KOPT-K1 (cell line): ENCODE measurements at regions not wholly inside any gene's neighbourhood (a gene's known extent, or its start where the extent isn't known, plus 50 kb on each side); places are given as distances from the start of the nearest gene placed in this dataset.
"Not testable (repeated sequence)": the region's sequence is repeated elsewhere in the genome, so short reads cannot be mapped to it uniquely, and the experiment has no call there.

ENCODE experiments used
- H3K27ac ChIP-seq: fragments of 200-600 bp; sonication (generic); 2 replicates; pipeline ENCODE4 v1.5.1; 2016; ENCODE audit warnings: antibody characterized with exemption, mild to moderate bottlenecking, low read depth, low read length; ENCODE audit not compliant: poor library complexity, severe bottlenecking
- H3K36me3 ChIP-seq: fragments of 200-600 bp; sonication (generic); 2 replicates; pipeline ENCODE4 v1.5.1; 2017; ENCODE audit warnings: antibody characterized with exemption, mild to moderate bottlenecking, low read length, moderate library complexity; ENCODE audit not compliant: insufficient read depth
- H3K9me3 ChIP-seq: fragments of 200-600 bp; sonication (generic); 2 replicates; pipeline ENCODE4 v1.5.1; 2017; ENCODE audit warnings: antibody characterized with exemption, low read length, mild to moderate bottlenecking; ENCODE audit not compliant: insufficient read depth, poor library complexity, severe bottlenecking

DNA sequence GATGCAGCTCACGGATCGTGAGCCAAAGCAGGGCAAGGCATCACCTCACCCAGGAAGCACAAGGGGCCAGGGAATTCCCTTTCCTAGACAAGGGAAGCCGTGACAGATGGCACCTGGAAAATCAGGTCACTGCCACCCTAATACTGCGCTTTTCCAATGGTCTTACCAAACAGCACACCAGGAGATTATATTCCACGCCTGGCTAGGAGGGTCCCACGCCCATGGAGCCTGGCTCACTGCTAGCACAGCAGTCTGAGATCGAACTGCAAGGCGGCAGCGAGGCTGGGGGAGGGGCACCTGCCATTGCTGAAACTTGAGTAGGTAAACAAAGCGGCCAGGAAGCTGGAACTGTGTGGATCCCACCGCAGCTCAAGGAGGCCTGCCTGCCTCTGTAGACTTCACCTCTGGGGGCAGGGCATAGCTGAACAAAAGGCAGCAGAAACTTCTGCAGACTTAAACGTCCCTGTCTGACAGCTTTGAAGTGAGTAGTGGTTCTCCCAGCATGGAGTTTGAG is 205.2 kb upstream of the GRIK2 start:
- not testable (repeated sequence) for H3K9me3 ChIP-seq, H3K36me3 ChIP-seq, H3K27ac ChIP-seq

DNA sequence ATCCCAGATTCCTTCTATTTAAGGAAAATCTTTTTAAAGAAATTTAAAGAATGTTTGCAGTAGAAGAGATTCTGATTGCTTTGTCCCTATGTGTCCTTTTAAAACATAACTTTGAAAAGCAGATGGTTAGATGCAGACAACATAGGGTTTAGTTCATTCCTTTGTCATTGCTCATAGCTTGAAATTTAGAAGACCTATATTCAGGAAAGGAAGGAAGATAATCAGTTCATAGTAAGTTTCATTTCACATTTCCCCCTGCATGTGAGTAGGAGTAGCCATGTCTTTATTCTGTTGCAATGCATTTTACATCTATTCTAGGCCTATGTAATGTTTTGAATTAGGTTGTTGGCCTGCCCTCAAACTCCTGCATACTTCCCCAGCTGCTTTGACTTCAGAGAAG is 197.9 kb upstream of the GRIK2 start:
- no peaks in the 10 kb centered on the region for H3K9me3 ChIP-seq
- no peaks in the 10 kb centered on the region for H3K36me3 ChIP-seq
- H3K27ac ChIP-seq = no peak overlapping the region

DNA sequence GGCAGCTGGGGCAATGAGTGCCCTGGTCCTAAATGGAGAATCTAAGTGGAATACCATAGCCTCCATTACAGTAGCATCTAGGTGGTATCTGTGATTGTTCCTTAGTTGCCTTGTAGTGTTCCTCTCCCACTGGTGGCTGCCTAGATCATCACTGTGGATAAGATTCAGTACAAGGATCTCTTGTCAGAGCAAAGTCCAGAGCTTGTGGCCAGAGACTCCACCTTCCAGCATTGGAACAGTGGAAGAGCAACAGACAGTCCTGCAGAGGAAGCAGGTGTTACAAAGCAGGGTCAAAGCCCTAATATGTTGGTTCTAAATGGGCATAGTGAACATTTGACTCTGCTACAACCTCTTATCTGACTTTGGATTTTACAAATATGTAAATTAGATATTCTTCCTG is 194.1 kb upstream of the GRIK2 start:
- Histone ChIP-seq H3K36me3 (no peaks in the 10 kb centered on the region), H3K27ac (no peak overlapping the region), H3K9me3 (no peaks in the 10 kb centered on the region)

- H3K9me3 ChIP-seq = no peaks in the 10 kb centered on the region
- no peak overlapping the region for H3K27ac ChIP-seq
- H3K36me3 ChIP-seq = no peaks in the 10 kb centered on the region
Observed at GRCh38 chr6:101202867-101203374, 190.6 kb upstream of the GRIK2 start.

DNA sequence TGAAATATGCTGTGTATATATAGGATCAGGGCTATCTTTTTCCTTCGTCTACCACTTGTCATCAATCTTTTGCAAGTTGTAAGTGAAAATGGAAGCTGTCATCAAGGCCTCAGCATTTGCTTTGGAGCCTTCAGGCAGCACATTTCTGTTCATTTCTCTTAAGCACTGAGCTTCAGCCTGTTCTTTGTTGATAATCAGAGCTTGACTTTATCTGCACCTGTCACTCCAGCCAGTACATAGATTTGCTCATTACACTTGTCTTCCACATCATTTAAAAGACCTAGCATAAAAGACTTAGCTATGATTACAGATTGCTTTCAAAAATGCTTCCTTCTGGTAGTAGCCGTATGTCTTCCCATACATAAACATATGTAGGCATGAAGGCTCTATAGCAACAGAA is 189.8 kb upstream of the GRIK2 start:
- Histone ChIP-seq H3K9me3 (no peaks in the 10 kb centered on the region), H3K27ac (no peak overlapping the region), H3K36me3 (no peaks in the 10 kb centered on the region)

GRCh38 chr6:101208152-101208551 is 185.4 kb upstream of the GRIK2 start:
- no peak overlapping the region for H3K27ac ChIP-seq
- no peaks in the 10 kb centered on the region for H3K9me3 ChIP-seq
- no peaks in the 10 kb centered on the region for H3K36me3 ChIP-seq

DNA sequence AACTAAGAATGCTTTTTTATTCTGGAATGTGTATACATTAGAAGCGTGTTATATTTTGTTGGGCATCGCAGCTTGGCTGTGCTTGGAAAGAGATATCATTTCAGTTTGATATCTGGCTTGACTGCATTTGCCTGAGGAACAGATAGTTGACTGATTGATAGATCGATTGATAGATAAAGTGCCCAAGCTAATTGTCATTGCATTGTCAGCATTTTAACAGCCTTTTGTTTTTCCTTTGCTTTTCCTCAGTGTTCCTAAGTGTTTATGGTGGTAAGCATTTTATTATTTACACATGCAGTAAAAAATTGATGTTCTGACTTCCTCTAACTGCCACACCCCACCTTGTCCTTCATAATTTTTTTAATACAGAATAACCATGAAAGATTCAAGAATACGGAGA is 180.9 kb upstream of the GRIK2 start:
- Histone ChIP-seq H3K9me3 (no peaks in the 10 kb centered on the region), H3K27ac (no peak overlapping the region), H3K36me3 (no peaks in the 10 kb centered on the region)

DNA sequence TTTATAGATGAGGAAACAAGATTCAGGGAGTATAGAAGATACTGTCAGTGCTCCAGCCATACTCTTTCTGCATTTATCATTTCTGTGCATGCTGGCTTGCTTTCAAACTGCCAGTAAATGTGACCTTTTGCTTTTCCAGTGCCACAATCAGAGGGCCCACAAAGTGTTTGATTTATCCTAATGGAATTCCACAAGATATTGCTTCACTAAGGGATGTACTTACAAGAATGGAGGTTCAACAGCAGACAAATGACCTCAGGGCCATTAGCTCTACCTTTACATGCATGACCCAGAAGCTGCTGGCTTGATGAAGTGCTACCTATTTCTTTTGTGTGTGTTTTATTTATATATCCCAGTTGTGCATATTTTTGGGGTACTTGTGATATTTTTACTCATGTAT is 171.5 kb upstream of the GRIK2 start:
- no peak overlapping the region for H3K27ac ChIP-seq

DNA sequence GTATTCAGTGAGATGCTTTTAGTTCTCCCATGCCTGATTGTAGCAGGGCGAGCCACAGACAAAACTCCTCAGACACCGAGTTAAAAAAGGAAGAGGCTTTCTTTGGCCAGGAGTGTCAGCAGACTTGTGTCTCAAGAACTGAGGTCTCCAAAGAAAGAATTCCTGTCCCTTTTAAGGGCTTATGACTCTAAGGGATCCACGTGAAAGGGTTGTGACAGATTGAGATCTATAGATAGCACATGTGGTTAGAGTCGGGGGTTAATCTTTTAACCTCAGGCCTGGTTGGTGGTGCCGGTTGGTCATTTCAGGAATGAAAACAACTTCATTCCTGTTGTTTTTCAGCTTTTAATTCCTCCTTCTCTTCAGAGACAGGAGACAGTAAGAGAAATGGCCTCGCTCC is 168.8 kb upstream of the GRIK2 start:
- Histone ChIP-seq H3K9me3 (peaks cover 8% of the 10 kb centered on the region), H3K36me3 (no peaks in the 10 kb centered on the region), H3K27ac (no peak overlapping the region)

More for the DNA sequence above, 171.5 kb upstream of the GRIK2 start:
- Histone ChIP-seq H3K9me3 (peaks cover 8% of the 10 kb centered on the region), H3K36me3 (no peaks in the 10 kb centered on the region)

DNA sequence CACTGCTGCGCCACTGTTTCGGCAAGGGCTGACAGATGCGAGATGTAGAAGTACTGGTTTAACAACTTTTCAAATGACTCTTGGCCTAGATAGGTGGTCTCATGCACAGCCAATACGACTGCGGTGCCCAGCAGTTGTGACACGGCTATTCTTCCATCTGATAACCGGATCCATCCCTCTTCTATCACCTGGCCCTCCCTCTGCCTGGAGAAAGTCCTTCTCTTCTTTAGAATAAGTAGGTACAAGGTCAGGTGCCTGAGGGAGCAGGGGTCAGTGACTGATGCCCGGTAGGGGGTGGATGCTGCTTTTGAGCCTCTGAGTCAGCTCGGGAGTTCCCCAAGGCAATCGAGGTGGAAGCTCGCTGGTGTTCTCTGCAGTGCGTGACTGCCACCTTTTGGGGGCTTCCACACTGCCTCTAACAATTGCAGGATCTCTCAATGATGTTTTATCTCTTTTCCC is 166.8 kb upstream of the GRIK2 start:
- H3K27ac ChIP-seq = no peak overlapping the region
- H3K36me3 ChIP-seq = no peaks in the 10 kb centered on the region
- peaks cover 8% of the 10 kb centered on the region for H3K9me3 ChIP-seq

DNA sequence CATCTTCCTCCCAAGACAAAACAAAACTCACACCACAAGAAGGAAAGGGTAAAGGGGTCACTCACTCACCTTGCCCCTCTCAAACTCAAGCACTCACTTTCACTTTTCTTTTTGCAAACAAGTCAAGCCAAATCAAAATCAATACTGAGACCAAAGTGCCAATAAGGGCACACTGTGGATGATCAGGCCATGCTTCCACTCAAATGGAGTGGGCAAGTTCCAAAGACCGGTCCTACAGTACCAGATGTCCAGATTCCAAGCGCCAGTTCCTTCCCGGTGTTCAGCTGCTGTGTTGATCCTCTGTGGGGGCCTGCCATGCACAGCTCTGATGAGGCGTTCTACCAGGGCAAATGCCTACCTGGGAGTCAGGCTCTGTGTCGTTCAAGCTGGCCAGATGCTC is 162.6 kb upstream of the GRIK2 start:
- Histone ChIP-seq H3K9me3 (no peaks in the 10 kb centered on the region), H3K27ac (no peak overlapping the region), H3K36me3 (no peaks in the 10 kb centered on the region)

GRCh38 chr6:101231606-101232235 is 161.8 kb upstream of the GRIK2 start:
- H3K36me3 ChIP-seq = no peaks in the 10 kb centered on the region
- no peaks in the 10 kb centered on the region for H3K9me3 ChIP-seq
- no peak overlapping the region for H3K27ac ChIP-seq

- no peaks in the 10 kb centered on the region for H3K36me3 ChIP-seq
- no peak overlapping the region for H3K27ac ChIP-seq
- H3K9me3 ChIP-seq = no peaks in the 10 kb centered on the region
Observed at GRCh38 chr6:101232961-101233360, 160.5 kb upstream of the GRIK2 start.

- Histone ChIP-seq H3K36me3 (no peaks in the 10 kb centered on the region), H3K27ac (no peak overlapping the region), H3K9me3 (no peaks in the 10 kb centered on the region)
Observed at GRCh38 chr6:101236709-101237108, 156.8 kb upstream of the GRIK2 start.

GRCh38 chr6:101241442-101241841 is 152.1 kb upstream of the GRIK2 start:
- no peak overlapping the region for H3K27ac ChIP-seq
- H3K36me3 ChIP-seq = no peaks in the 10 kb centered on the region
- H3K9me3 ChIP-seq = no peaks in the 10 kb centered on the region

- no peaks in the 10 kb centered on the region for H3K36me3 ChIP-seq
- H3K27ac ChIP-seq = no peak overlapping the region
- peaks cover 19% of the 10 kb centered on the region for H3K9me3 ChIP-seq
Observed at GRCh38 chr6:101249470-101249869, 144.0 kb upstream of the GRIK2 start.
